Heart left ventricle (tissue), 16 donors: ENCODE measurements at regions not wholly inside any gene's neighbourhood (a gene's known extent, or its start where the extent isn't known, plus 50 kb on each side); places are given as distances from the start of the nearest gene placed in this dataset.

Experiments used
- ATAC-seq, 4 donors: fragments of 200-7000 bp; cut with Tn5 transposase; one replicate each; pipeline ENCODE4 v1.9.1; 2020 to 2022; ENCODE audit warnings: moderate library complexity in 4 of 4, mild to moderate bottlenecking in 3 of 4, moderate number of reproducible peaks in 1 of 4
- DNase-seq, 5 donors: peaks; one replicate each; pipeline ENCODE4 v3.0.0-alpha.2; 2020
- H3K27ac ChIP-seq, 12 donors: fragments of 200-600 bp; sonication (generic) in 4 of 12; one replicate each; pipeline versions ENCODE4 v1.5.0 to v1.8.0; 2016 to 2022; ENCODE audit warnings: mild to moderate bottlenecking in 2 of 12
- H3K27me3 ChIP-seq, 9 donors: fragments of 200-600 bp; sonication (generic) in 2 of 9; one replicate each; pipeline versions ENCODE4 v1.5.1 to v1.8.0; 2016 to 2022; ENCODE audit warnings: mild to moderate bottlenecking in 3 of 9
- H3K36me3 ChIP-seq, 9 donors: fragments of 200-600 bp; sonication (generic) in 2 of 9; one replicate each; pipeline versions ENCODE4 v1.5.0 to v1.8.0; 2018 to 2022; ENCODE audit warnings: mild to moderate bottlenecking in 2 of 9
- H3K4me1 ChIP-seq, 12 donors: fragments of 200-600 bp; sonication (generic) in 4 of 12; one replicate each; pipeline versions ENCODE4 v1.5.0 to v1.8.0; 2016 to 2022; ENCODE audit warnings: mild to moderate bottlenecking in 3 of 12
- H3K4me3 ChIP-seq, 12 donors: fragments of 200-600 bp; sonication (generic) in 4 of 12; one replicate each; pipeline versions ENCODE4 v1.5.0 to v1.8.0; 2017 to 2022; ENCODE audit warnings: mild to moderate bottlenecking in 9 of 12, moderate library complexity in 4 of 12
- H3K9me3 ChIP-seq, 12 donors: fragments of 200-600 bp; sonication (generic) in 4 of 12; one replicate each; pipeline versions ENCODE4 v1.5.0 to v1.8.0; 2016 to 2022; ENCODE audit warnings: mild to moderate bottlenecking in 1 of 12
- CTCF ChIP-seq, 12 donors: fragments of 200-600 bp; sonication (generic) in 4 of 12; IDR thresholded peaks; one replicate each; pipeline versions ENCODE4 v1.5.0 to v1.8.0; 2018 to 2022; ENCODE audit warnings: antibody characterized with exemption in 12 of 12, mild to moderate bottlenecking in 5 of 12
- POLR2A ChIP-seq, 2 donors: fragments of 450-650 bp; IDR thresholded peaks; one replicate each; pipeline ENCODE4 v1.6.1; 2017; ENCODE audit warnings: antibody characterized with exemption in 2 of 2, mild to moderate bottlenecking in 2 of 2, moderate library complexity in 2 of 2
- WGBS, 4 donors: extraction: QIAGEN DNeasy Blood & Tissue Kit in 2 of 4; methylation state at CpG; one replicate each; pipeline versions ENCODE4 v1.1.5 to v1.1.7; 2013 to 2018; 5-methylcytosine and 5-hydroxymethylcytosine counted together
- intact Hi-C, 10 donors: fragments of 100-400 bp; cut with DNase I; formaldehyde crosslinking; loops; one replicate each; pipeline versions ENCODE4 v1.11.1 to v1.14.2; 2022
- donor health status: ischemic (EF 13 %, LVEDD 7.1; RV severe dilation, severe dysfunction).
- donor health status: healthy with polysubstance abuse.
- donor health status: DM: no; HTN: yes; CAD: no.
- donor health status: DM: no; HTN: no; CAD: no.
- donor health status: ischemic (EF 25% LVEDD 6.9; RV normal size, moderate dysfunction).
- donor health status: ischemic (EF 25% LVEDD 5.7; RV mildly dilated, moderate dysfunction).
- donor health status: healthy.
- donor health status: DM: yes; HTN: yes; CAD: no.
- donor health status: ischemic (EF 35%, LVEDD 5.7; RV mildly dilated, moderate dysfunction).
- donor health status: nonischemic (EF 11% LVEDD 7.7; RV severe dilation, severe dysfunction).
- donor health status: DM: yes; HTN: yes; CAD: no.
- donor health status: PGD.
- donor health status: ischemic (EF 29% LVEDD 5.4; RV normal size, mild dysfunction).
- donor health status: nonischemic (EF 23%, LVEDD 6.1; RV moderate dilation, normal function).

- 56 to 63% (median 59%) methylated on average over 8 of the region's 8 CpGs for WGBS, 4 donors
- H3K4me1 ChIP-seq: peaks cover 0 to 29% (median 0%) of the 10 kb centered on the region in 12 donors
- no peaks in the 10 kb centered on the region for H3K36me3 ChIP-seq
- TF ChIP-seq POLR2A (IDR thresholded peaks at IDR 0.05): no peak
- TF ChIP-seq CTCF (IDR thresholded peaks at IDR 0.05): no peak
- ATAC-seq: peak in 2 of 4 donors; percentile 63 to 71
- H3K9me3 ChIP-seq: no peaks in the 10 kb centered on the region
- peak in 1 of 5 donors; percentile 6 for DNase-seq
- intact Hi-C loops: no loop called here
- H3K27ac ChIP-seq: peak overlapping the region in 1 of 12 donors; percentile 64
- H3K4me3 ChIP-seq: no peak overlapping the region
- no peaks in the 10 kb centered on the region for H3K27me3 ChIP-seq
Measured at GRCh38 chr2:147636238-147636882, 208.5 kb upstream of the ACVR2A start.

GRCh38 chr2:147634826-147635225 is 210.0 kb upstream of the ACVR2A start:
- H3K36me3 ChIP-seq: no peaks in the 10 kb centered on the region
- WGBS, 4 donors: 82 to 91% (median 88%) methylated on average over 2 of the region's 2 CpGs
- H3K9me3 ChIP-seq: no peaks in the 10 kb centered on the region
- ATAC-seq: no peak
- TF ChIP-seq POLR2A (IDR thresholded peaks at IDR 0.05) (no peak), CTCF (IDR thresholded peaks at IDR 0.05) (no peak)
- no peak overlapping the region for H3K27ac ChIP-seq
- DNase-seq: no peak
- H3K4me1 ChIP-seq: peaks cover 0 to 44% (median 0%) of the 10 kb centered on the region in 12 donors
- no peaks in the 10 kb centered on the region for H3K27me3 ChIP-seq
- no peak overlapping the region for H3K4me3 ChIP-seq
- intact Hi-C loops: no loop called here

GRCh38 chr2:147632198-147632597 is 212.6 kb upstream of the ACVR2A start:
- peak overlapping the region in 1 of 12 donors; percentile 22 for H3K27ac ChIP-seq
- no peaks in the 10 kb centered on the region for H3K9me3 ChIP-seq
- no peak overlapping the region for H3K4me3 ChIP-seq
- H3K27me3 ChIP-seq: no peaks in the 10 kb centered on the region
- peaks cover 0 to 50% (median 0%) of the 10 kb centered on the region in 12 donors for H3K4me1 ChIP-seq
- intact Hi-C loops: no loop called here
- H3K36me3 ChIP-seq: no peaks in the 10 kb centered on the region
- TF ChIP-seq CTCF (IDR thresholded peaks at IDR 0.05): no peak
- no peak for TF ChIP-seq POLR2A (IDR thresholded peaks at IDR 0.05)
- WGBS, 4 donors: 71 to 98% (median 87%) methylated on average over 1 of the region's 1 CpG
- ATAC-seq (peak in 3 of 4 donors; percentile 39 to 71 (median 64)), DNase-seq (peak in 1 of 5 donors; percentile 16)

GRCh38 chr2:147631294-147631693 is 213.5 kb upstream of the ACVR2A start:
- intact Hi-C loops: no loop called here
- 19 to 51% (median 43%) methylated on average over 1 of the region's 1 CpG for WGBS, 4 donors
- DNase-seq: no peak

More at GRCh38 chr2:147631294-147631693, 213.5 kb upstream of the ACVR2A start:
- H3K4me3 ChIP-seq: no peak overlapping the region
- peak overlapping the region in 1 of 12 donors; percentile 22 for H3K27ac ChIP-seq
- H3K4me1 ChIP-seq: peaks cover 0 to 44% (median 0%) of the 10 kb centered on the region in 12 donors
- no peaks in the 10 kb centered on the region for H3K27me3 ChIP-seq
- no peak for ATAC-seq
- H3K36me3 ChIP-seq: no peaks in the 10 kb centered on the region
- no peak for TF ChIP-seq CTCF (IDR thresholded peaks at IDR 0.05)
- no peak for TF ChIP-seq POLR2A (IDR thresholded peaks at IDR 0.05)
- H3K9me3 ChIP-seq: no peaks in the 10 kb centered on the region
